CD4-positive, alpha-beta T cell treated with Interleukin-4 for 1 hour (primary cell): ENCODE measurements at regions not wholly inside any gene's neighbourhood (a gene's known extent, or its start where the extent isn't known, plus 50 kb on each side); places are given as distances from the start of the nearest gene placed in this dataset.

Experiments used
- DNase-seq, 2 donors: peaks; one replicate each; pipeline ENCODE4 v3.0.0-alpha.2; 2020 to 2022

- DNase-seq, result no peak
Observed at GRCh38 chr12:90390947-90391346, 564.0 kb downstream of the CCER1 start.

GRCh38 chr12:90368081-90368480 lies 586.9 kb downstream of the CCER1 start:
- DNase-seq, result no peak

- DNase-seq, result no peak
Observed at GRCh38 chr12:90366286-90366685, 588.7 kb downstream of the CCER1 start.

- DNase-seq, result no peak
Observed at GRCh38 chr12:90360300-90360699, 594.7 kb downstream of the CCER1 start.

- DNase-seq, result no peak
Observed at GRCh38 chr12:90355711-90356355, 599.1 kb downstream of the CCER1 start.

- no peak for DNase-seq
Observed at GRCh38 chr12:90343966-90344365, 611.0 kb downstream of the CCER1 start.

GRCh38 chr12:90342081-90342480 lies 612.9 kb downstream of the CCER1 start:
- no peak for DNase-seq

GRCh38 chr12:90339837-90340236 lies 615.1 kb downstream of the CCER1 start:
- no peak for DNase-seq

GRCh38 chr12:90338365-90338764 lies 616.6 kb downstream of the CCER1 start:
- no peak for DNase-seq

GRCh38 chr12:90337018-90337417 lies 618.0 kb downstream of the CCER1 start:
- no peak for DNase-seq

- DNase-seq, result no peak
Observed at GRCh38 chr12:90335566-90335965, 619.4 kb downstream of the CCER1 start.

- no peak for DNase-seq
Observed at GRCh38 chr12:90333939-90334338, 621.0 kb downstream of the CCER1 start.

- DNase-seq, result no peak
Observed at GRCh38 chr12:90333424-90333823, 621.6 kb downstream of the CCER1 start.

- DNase-seq, result no peak
Observed at GRCh38 chr12:90331821-90332220, 623.2 kb downstream of the CCER1 start.

- DNase-seq, result no peak
Observed at GRCh38 chr12:90331262-90331661, 622.6 kb upstream of the ATP2B1 start.

- no peak for DNase-seq
Observed at GRCh38 chr12:90327793-90328743, 619.4 kb upstream of the ATP2B1 start.

- no peak for DNase-seq
Observed at GRCh38 chr12:90323217-90323616, 614.6 kb upstream of the ATP2B1 start.

GRCh38 chr12:90322006-90322405 lies 613.4 kb upstream of the ATP2B1 start:
- no peak for DNase-seq

- DNase-seq, result no peak
Observed at GRCh38 chr12:90321369-90321768, 612.7 kb upstream of the ATP2B1 start.

GRCh38 chr12:90311561-90311960 lies 602.9 kb upstream of the ATP2B1 start:
- no peak for DNase-seq

- DNase-seq, result no peak
Observed at GRCh38 chr12:90305379-90305778, 596.7 kb upstream of the ATP2B1 start.

- DNase-seq, result no peak
Observed at GRCh38 chr12:90304231-90304630, 595.6 kb upstream of the ATP2B1 start.

GRCh38 chr12:90303771-90304170 lies 595.1 kb upstream of the ATP2B1 start:
- DNase-seq, result no peak

- DNase-seq, result no peak
Observed at GRCh38 chr12:90301561-90302133, 593.0 kb upstream of the ATP2B1 start.
